ENCODE measurements at regions not wholly inside any gene's neighbourhood (a gene's known extent, or its start where the extent isn't known, plus 50 kb on each side); places are given as distances from the start of the nearest gene placed in this dataset.

DNA sequence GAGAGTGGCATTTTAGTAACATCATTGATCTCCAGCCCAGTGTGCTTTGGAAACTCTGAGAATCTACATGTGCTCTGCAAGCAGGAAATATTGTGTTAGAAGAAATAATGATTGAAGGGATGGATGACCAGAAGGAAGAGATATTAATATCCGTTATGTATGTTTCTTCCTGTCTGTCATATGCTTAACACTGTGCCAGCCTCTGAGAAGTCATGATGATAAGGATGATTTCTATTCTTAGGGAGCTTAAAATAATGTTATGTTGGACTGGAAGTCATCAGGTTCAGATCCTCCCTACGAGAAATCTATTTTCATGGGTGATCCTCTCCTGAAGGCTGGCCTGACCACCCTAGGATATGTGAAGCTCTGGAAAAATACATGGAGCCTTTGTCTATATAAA, 192.4 kb upstream of the GORAB start:
- TF ChIP-seq, protein P1, sequence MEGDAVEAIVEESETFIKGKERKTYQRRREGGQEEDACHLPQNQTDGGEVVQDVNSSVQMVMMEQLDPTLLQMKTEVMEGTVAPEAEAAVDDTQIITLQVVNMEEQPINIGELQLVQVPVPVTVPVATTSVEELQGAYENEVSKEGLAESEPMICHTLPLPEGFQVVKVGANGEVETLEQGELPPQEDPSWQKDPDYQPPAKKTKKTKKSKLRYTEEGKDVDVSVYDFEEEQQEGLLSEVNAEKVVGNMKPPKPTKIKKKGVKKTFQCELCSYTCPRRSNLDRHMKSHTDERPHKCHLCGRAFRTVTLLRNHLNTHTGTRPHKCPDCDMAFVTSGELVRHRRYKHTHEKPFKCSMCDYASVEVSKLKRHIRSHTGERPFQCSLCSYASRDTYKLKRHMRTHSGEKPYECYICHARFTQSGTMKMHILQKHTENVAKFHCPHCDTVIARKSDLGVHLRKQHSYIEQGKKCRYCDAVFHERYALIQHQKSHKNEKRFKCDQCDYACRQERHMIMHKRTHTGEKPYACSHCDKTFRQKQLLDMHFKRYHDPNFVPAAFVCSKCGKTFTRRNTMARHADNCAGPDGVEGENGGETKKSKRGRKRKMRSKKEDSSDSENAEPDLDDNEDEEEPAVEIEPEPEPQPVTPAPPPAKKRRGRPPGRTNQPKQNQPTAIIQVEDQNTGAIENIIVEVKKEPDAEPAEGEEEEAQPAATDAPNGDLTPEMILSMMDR (IDR thresholded peaks at IDR 0.05; ENCODE audit: low read depth, low read length) = no peak
- TF ChIP-seq MYC (IDR thresholded peaks at IDR 0.05; ENCODE audit: low read depth, low read length) = no peak
- TF ChIP-seq MAX (IDR thresholded peaks at IDR 0.05; ENCODE audit: low read depth, low read length) = no peak

All from NB4 (cell line).